ENCODE measurements at regions not wholly inside any gene's neighbourhood (a gene's known extent, or its start where the extent isn't known, plus 50 kb on each side); places are given as distances from the start of the nearest gene placed in this dataset.

DNA sequence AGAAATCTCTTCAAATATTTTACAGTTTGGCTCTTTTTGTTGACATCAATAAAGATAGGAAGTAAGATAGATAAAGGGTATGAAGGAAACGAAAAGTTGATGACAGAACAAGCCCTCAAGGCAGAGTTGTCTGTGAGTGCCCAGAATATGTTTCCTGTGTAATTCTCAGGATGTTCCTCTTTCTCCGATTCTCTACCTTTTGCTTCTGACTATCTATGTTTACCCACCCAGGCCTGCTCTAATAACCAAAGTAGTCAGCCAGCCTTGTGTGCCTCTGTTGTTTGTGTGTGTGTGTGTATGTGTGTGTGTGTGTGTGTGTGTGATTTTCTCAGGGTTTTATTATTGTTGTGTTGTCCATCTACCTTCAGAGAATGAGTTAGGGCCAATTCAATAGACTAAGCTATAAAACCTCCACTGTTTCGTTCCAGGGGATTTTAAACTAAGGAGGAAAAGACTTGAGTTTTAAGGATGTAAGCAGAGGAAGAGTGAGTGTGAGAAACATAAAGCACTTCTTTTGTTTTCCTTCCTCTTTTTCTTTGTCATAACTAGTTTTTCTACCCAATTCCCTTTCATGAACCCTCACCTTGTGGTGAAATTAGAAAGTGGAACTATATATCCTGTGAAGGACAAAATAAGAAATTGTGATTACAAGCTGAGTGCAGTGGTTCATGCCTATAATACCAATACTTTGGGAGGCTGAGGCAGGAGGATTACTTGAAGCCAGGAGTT, 627.4 kb upstream of the NR5A2 start (continued):
- TF ChIP-seq MYC (IDR thresholded peaks at IDR 0.05; ENCODE audit: insufficient read depth, insufficient read length, insufficient replicate concordance, low read length, severe bottlenecking) = no peak
- no peak for TF ChIP-seq CHD4 (IDR thresholded peaks at IDR 0.05)
- no peak for TF ChIP-seq SREBF2 (IDR thresholded peaks at IDR 0.05; ENCODE audit: low read length)
- no peak for TF ChIP-seq JUND (IDR thresholded peaks at IDR 0.05; ENCODE audit: low read depth, low read length)
- TF ChIP-seq, protein P1, sequence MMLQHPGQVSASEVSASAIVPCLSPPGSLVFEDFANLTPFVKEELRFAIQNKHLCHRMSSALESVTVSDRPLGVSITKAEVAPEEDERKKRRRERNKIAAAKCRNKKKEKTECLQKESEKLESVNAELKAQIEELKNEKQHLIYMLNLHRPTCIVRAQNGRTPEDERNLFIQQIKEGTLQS (IDR thresholded peaks at IDR 0.05; ENCODE audit: borderline replicate concordance, extremely low read depth, low read depth, low read length) = no peak
- TF ChIP-seq FOS (IDR thresholded peaks at IDR 0.05; ENCODE audit: borderline replicate concordance, extremely low read depth, insufficient read length) = no peak
- TF ChIP-seq, protein P2, sequence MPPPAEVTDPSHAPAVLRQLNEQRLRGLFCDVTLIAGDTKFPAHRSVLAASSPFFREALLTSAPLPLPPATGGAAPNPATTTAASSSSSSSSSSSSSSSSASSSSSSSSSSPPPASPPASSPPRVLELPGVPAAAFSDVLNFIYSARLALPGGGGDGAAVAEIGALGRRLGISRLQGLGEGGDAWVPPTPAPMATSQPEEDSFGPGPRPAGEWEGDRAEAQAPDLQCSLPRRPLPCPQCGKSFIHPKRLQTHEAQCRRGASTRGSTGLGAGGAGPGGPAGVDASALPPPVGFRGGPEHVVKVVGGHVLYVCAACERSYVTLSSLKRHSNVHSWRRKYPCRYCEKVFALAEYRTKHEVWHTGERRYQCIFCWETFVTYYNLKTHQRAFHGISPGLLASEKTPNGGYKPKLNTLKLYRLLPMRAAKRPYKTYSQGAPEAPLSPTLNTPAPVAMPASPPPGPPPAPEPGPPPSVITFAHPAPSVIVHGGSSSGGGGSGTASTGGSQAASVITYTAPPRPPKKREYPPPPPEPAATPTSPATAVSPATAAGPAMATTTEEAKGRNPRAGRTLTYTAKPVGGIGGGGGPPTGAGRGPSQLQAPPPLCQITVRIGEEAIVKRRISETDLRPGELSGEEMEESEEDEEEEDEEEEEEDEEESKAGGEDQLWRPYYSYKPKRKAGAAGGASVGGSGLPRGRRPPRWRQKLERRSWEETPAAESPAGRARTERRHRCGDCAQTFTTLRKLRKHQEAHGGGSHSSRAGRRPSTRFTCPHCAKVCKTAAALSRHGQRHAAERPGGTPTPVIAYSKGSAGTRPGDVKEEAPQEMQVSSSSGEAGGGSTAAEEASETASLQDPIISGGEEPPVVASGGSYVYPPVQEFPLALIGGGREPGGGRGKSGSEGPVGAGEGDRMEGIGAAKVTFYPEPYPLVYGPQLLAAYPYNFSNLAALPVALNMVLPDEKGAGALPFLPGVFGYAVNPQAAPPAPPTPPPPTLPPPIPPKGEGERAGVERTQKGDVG (CRISPR knock-in tag; IDR thresholded peaks at IDR 0.05) = no peak
- TF ChIP-seq, protein P3, sequence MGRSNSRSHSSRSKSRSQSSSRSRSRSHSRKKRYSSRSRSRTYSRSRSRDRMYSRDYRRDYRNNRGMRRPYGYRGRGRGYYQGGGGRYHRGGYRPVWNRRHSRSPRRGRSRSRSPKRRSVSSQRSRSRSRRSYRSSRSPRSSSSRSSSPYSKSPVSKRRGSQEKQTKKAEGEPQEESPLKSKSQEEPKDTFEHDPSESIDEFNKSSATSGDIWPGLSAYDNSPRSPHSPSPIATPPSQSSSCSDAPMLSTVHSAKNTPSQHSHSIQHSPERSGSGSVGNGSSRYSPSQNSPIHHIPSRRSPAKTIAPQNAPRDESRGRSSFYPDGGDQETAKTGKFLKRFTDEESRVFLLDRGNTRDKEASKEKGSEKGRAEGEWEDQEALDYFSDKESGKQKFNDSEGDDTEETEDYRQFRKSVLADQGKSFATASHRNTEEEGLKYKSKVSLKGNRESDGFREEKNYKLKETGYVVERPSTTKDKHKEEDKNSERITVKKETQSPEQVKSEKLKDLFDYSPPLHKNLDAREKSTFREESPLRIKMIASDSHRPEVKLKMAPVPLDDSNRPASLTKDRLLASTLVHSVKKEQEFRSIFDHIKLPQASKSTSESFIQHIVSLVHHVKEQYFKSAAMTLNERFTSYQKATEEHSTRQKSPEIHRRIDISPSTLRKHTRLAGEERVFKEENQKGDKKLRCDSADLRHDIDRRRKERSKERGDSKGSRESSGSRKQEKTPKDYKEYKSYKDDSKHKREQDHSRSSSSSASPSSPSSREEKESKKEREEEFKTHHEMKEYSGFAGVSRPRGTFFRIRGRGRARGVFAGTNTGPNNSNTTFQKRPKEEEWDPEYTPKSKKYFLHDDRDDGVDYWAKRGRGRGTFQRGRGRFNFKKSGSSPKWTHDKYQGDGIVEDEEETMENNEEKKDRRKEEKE (IDR thresholded peaks at IDR 0.05) = no peak
- no peak for TF ChIP-seq NRF1 (conservative IDR thresholded peaks at IDR 0.05; ENCODE audit: low read depth, low read length)
- TF ChIP-seq ZSCAN29 (IDR thresholded peaks at IDR 0.05) = no peak
- TF ChIP-seq, protein P4, sequence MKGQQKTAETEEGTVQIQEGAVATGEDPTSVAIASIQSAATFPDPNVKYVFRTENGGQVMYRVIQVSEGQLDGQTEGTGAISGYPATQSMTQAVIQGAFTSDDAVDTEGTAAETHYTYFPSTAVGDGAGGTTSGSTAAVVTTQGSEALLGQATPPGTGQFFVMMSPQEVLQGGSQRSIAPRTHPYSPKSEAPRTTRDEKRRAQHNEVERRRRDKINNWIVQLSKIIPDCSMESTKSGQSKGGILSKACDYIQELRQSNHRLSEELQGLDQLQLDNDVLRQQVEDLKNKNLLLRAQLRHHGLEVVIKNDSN (IDR thresholded peaks at IDR 0.05; ENCODE audit: borderline replicate concordance, extremely low read length, insufficient read depth, low read depth, low read length) = no peak
- TF ChIP-seq, protein P5, sequence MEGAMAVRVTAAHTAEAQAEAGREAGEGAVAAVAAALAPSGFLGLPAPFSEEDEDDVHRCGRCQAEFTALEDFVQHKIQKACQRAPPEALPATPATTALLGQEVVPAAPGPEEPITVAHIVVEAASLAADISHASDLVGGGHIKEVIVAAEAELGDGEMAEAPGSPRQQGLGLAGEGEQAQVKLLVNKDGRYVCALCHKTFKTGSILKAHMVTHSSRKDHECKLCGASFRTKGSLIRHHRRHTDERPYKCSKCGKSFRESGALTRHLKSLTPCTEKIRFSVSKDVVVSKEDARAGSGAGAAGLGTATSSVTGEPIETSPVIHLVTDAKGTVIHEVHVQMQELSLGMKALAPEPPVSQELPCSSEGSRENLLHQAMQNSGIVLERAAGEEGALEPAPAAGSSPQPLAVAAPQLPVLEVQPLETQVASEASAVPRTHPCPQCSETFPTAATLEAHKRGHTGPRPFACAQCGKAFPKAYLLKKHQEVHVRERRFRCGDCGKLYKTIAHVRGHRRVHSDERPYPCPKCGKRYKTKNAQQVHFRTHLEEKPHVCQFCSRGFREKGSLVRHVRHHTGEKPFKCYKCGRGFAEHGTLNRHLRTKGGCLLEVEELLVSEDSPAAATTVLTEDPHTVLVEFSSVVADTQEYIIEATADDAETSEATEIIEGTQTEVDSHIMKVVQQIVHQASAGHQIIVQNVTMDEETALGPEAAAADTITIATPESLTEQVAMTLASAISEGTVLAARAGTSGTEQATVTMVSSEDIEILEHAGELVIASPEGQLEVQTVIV (IDR thresholded peaks at IDR 0.05; ENCODE audit: borderline replicate concordance, partially characterized antibody) = no peak
- no peak for TF ChIP-seq PML (IDR thresholded peaks at IDR 0.05; ENCODE audit: low read length)
- no peak for TF ChIP-seq PAX8 (IDR thresholded peaks at IDR 0.05)
- TF ChIP-seq RCOR1 (conservative IDR thresholded peaks at IDR 0.05; ENCODE audit: low read depth, low read length) = no peak
- no peak for TF ChIP-seq HDAC2 (IDR thresholded peaks at IDR 0.05)
- no peak for TF ChIP-seq MXI1 (IDR thresholded peaks at IDR 0.05; ENCODE audit: low read depth, low read length)
- no peak for TF ChIP-seq SREBF1 (IDR thresholded peaks at IDR 0.05; ENCODE audit: low read length)
- TF ChIP-seq SP1 (IDR thresholded peaks at IDR 0.05; ENCODE audit: low read depth, low read length) = no peak
- no peak for TF ChIP-seq SIN3A (IDR thresholded peaks at IDR 0.05; ENCODE audit: low read depth, low read length)
- 0 out of 2 replicates have a peak, but pooled peaks have one; percentile 38 for TF ChIP-seq DPF2 (IDR thresholded peaks at IDR 0.05)
